CD8-positive, alpha-beta memory T cell (primary cell): ENCODE measurements at regions not wholly inside any gene's neighbourhood (a gene's known extent, or its start where the extent isn't known, plus 50 kb on each side); places are given as distances from the start of the nearest gene placed in this dataset.

Experiments
- CTCF ChIA-PET: fragments of 350-600 bp; sonication (Branson Sonifier 250); formaldehyde crosslinking; loops from one replicate; lab custom pipeline; 2021; ENCODE audit warnings: antibody characterized with exemption; lab: Charles Lee
- POLR2A ChIA-PET: fragments of 350-600 bp; sonication (Branson Sonifier 250); formaldehyde crosslinking; loops from one replicate; lab custom pipeline; 2021; ENCODE audit warnings: antibody characterized with exemption; lab: Charles Lee
- DNase-seq, 5 donors: peaks; one replicate each; pipeline versions ENCODE4 v3.0.0 to v3.0.0-alpha.2; 2020 to 2022; ENCODE audit warnings: mixed read lengths in 1 of 5
- H3K27ac ChIP-seq: one replicate; pipeline ENCODE4 v1.7.0; 2013; ENCODE audit warnings: low read depth, mild to moderate bottlenecking, low read length, moderate library complexity
- H3K27me3 ChIP-seq: 2 replicates; pipeline ENCODE4 v1.7.0; 2013; ENCODE audit warnings: low read length, mild to moderate bottlenecking; ENCODE audit not compliant: insufficient read depth, poor library complexity, severe bottlenecking
- H3K36me3 ChIP-seq: 2 replicates; pipeline ENCODE4 v1.7.0; 2013; ENCODE audit warnings: mild to moderate bottlenecking, low read length, moderate library complexity; ENCODE audit not compliant: insufficient read depth
- H3K4me1 ChIP-seq: 2 replicates; pipeline ENCODE4 v1.7.0; 2013; ENCODE audit warnings: mild to moderate bottlenecking, low read length, moderate library complexity; ENCODE audit not compliant: insufficient read depth
- H3K4me3 ChIP-seq: 2 replicates; pipeline ENCODE4 v1.7.0; 2013; ENCODE audit warnings: mild to moderate bottlenecking, low read length
- H3K9me3 ChIP-seq: 2 replicates; pipeline ENCODE4 v1.7.0; 2013; ENCODE audit warnings: mild to moderate bottlenecking, low read length
- H3K27ac Mint-ChIP-seq, 8 donors: one replicate each; pipeline ENCODE4 v1.8.0; 2020 to 2021; ENCODE audit warnings: mixed read lengths in 8 of 8, mild to moderate bottlenecking in 6 of 8, inconsistent platforms in 3 of 8, moderate library complexity in 3 of 8
- H3K27me3 Mint-ChIP-seq, 2 donors: one replicate each; pipeline ENCODE4 v1.8.0; 2020 to 2021; ENCODE audit warnings: mixed read lengths in 2 of 2, mild to moderate bottlenecking in 1 of 2, moderate library complexity in 1 of 2
- H3K36me3 Mint-ChIP-seq, 3 donors: one replicate each; pipeline ENCODE4 v1.8.0; 2020 to 2021; ENCODE audit warnings: mixed read lengths in 3 of 3, inconsistent platforms in 1 of 3, mild to moderate bottlenecking in 1 of 3
- H3K4me1 Mint-ChIP-seq, 3 donors: one replicate each; pipeline ENCODE4 v1.8.0; 2020 to 2021; ENCODE audit warnings: mixed read lengths in 3 of 3, inconsistent platforms in 1 of 3, mild to moderate bottlenecking in 1 of 3
- H3K4me3 Mint-ChIP-seq, 7 donors: one replicate each; pipeline ENCODE4 v1.8.0; 2020 to 2021; ENCODE audit warnings: mixed read lengths in 7 of 7, mild to moderate bottlenecking in 6 of 7, moderate library complexity in 4 of 7, inconsistent platforms in 2 of 7
- H3K9me3 Mint-ChIP-seq, 5 donors: one replicate each; pipeline ENCODE4 v1.8.0; 2020 to 2022; ENCODE audit warnings: mixed read lengths in 5 of 5, mild to moderate bottlenecking in 3 of 5, moderate library complexity in 2 of 5, inconsistent platforms in 1 of 5

DNA sequence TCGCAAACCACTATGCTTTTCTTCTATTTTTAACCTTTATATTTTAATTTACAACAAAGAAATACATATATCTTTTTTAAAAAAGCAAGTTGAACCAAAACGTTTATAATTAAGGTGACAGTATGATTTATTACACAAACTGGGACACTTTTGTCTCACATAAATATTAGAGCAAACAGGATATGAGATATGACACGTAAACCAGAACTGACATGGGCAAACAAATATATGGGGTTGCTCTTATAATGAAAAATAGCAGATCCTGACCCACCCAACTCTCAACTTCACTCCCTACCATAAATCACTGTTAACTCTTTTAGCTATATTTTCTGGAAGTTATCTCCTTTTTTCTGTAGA lies 177.0 kb upstream of the EDNRA start:
- ChIA-PET POLR2A (no interaction called here), CTCF (no interaction called here)
- H3K9me3 Mint-ChIP-seq: peaks cover 0 to 3% (median 2%) of the 10 kb centered on the region in 5 donors
- H3K9me3 ChIP-seq: no peaks in the 10 kb centered on the region
- no peak overlapping the region for H3K27ac ChIP-seq
- H3K27me3 Mint-ChIP-seq: no peaks in the 10 kb centered on the region
- no peak overlapping the region for H3K4me3 Mint-ChIP-seq
- H3K36me3 Mint-ChIP-seq: no peaks in the 10 kb centered on the region
- H3K4me1 ChIP-seq: no peaks in the 10 kb centered on the region
- H3K36me3 ChIP-seq: no peaks in the 10 kb centered on the region
- DNase-seq: no peak
- no peak overlapping the region for H3K27ac Mint-ChIP-seq
- no peaks in the 10 kb centered on the region for H3K27me3 ChIP-seq
- H3K4me3 ChIP-seq: no peak overlapping the region
- H3K4me1 Mint-ChIP-seq: no peaks in the 10 kb centered on the region

DNA sequence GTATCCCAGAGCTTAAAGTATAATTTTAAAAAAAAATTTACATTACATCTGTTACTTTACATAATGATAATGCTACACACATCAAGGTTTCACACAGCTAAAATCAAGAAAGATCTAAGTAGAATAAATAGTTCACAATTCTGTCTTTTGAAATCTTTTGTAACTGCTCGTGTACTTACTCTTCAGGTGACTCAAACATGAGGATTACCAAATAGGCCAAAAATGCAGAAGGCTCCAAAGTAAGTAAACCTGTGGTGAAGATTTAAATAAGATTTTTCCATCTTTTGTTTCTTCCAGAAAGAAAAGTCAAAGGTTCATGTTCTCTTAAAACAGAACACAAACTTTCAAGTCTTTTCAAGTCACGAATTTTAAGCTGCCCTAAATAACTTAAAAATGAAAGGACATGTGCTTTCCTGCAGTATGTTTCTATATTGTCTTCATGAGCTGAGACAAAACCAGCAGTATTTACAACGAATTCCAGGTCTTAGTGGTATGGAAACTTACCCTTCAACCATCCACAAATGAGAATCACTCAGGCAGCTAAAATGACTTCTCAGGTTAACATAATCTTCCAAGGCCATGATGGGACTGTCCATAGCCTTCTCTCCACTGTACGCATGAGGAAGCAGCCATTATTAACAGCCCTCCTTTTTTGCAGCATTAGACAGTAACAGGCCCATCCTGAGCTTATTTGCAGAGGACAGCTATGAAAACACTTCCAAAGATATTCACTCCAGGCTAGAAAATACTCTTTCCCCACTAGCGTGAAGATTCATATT lies 172.8 kb upstream of the EDNRA start:
- no peaks in the 10 kb centered on the region for H3K9me3 ChIP-seq
- H3K36me3 ChIP-seq: no peaks in the 10 kb centered on the region
- H3K27ac ChIP-seq: no peak overlapping the region
- POLR2A ChIA-PET: no interaction called here
- Mint-ChIP-seq H3K9me3 (peaks cover 0 to 6% (median 3%) of the 10 kb centered on the region in 5 donors), H3K27ac (no peak overlapping the region), H3K4me3 (no peak overlapping the region), H3K4me1 (no peaks in the 10 kb centered on the region), H3K36me3 (no peaks in the 10 kb centered on the region), H3K27me3 (no peaks in the 10 kb centered on the region)
- no peaks in the 10 kb centered on the region for H3K4me1 ChIP-seq
- no peak overlapping the region for H3K4me3 ChIP-seq
- CTCF ChIA-PET: interaction anchor here (1.7 kb wide), 1 partner anchor 10 kb away, joined by 3 read pairs; no protein-coding TSS in a partner anchor
- no peaks in the 10 kb centered on the region for H3K27me3 ChIP-seq
- no peak for DNase-seq

- CTCF ChIA-PET: no interaction called here
- H3K27ac Mint-ChIP-seq: no peak overlapping the region
- Histone ChIP-seq H3K4me1 (no peaks in the 10 kb centered on the region), H3K36me3 (no peaks in the 10 kb centered on the region), H3K27me3 (no peaks in the 10 kb centered on the region), H3K4me3 (no peak overlapping the region), H3K27ac (no peak overlapping the region), H3K9me3 (no peaks in the 10 kb centered on the region)
- H3K4me3 Mint-ChIP-seq: no peak overlapping the region
- POLR2A ChIA-PET: no interaction called here
- H3K9me3 Mint-ChIP-seq: peaks cover 0 to 6% (median 3%) of the 10 kb centered on the region in 5 donors
- DNase-seq: no peak
- H3K36me3 Mint-ChIP-seq: no peaks in the 10 kb centered on the region
- no peaks in the 10 kb centered on the region for H3K27me3 Mint-ChIP-seq
- H3K4me1 Mint-ChIP-seq: no peaks in the 10 kb centered on the region
Observed at GRCh38 chr4:147309434-147309833, 171.5 kb upstream of the EDNRA start.

GRCh38 chr4:147310312-147310711 lies 170.6 kb upstream of the EDNRA start:
- Mint-ChIP-seq H3K4me3 (no peak overlapping the region), H3K27ac (no peak overlapping the region), H3K36me3 (no peaks in the 10 kb centered on the region), H3K9me3 (peaks cover 0 to 6% (median 3%) of the 10 kb centered on the region in 5 donors), H3K4me1 (no peaks in the 10 kb centered on the region), H3K27me3 (no peaks in the 10 kb centered on the region)
- no peak overlapping the region for H3K27ac ChIP-seq
- no peaks in the 10 kb centered on the region for H3K27me3 ChIP-seq
- H3K9me3 ChIP-seq: no peaks in the 10 kb centered on the region
- no peaks in the 10 kb centered on the region for H3K4me1 ChIP-seq
- CTCF ChIA-PET: no interaction called here
- H3K4me3 ChIP-seq: no peak overlapping the region
- no peak for DNase-seq
- H3K36me3 ChIP-seq: no peaks in the 10 kb centered on the region
- POLR2A ChIA-PET: no interaction called here

DNA sequence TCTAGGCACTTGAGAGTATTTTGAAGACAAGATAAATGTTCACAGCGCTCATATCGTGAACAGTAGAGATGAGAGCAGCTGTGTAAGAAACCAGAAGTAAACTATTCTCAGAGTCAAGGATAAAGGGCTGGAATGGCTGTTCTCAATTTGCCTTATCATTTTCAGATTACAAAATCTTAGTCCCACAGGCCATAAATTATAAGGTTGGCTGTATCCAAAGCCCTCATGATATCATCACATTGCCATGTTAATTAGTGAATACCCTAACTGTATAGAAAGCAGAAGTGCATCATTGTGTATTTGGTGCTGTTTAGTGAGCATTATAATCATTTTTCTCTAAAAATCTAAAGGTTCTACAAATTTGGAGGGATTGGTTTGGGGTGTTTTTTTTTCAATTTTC lies 168.9 kb upstream of the EDNRA start:
- H3K27ac ChIP-seq: no peak overlapping the region
- H3K4me1 Mint-ChIP-seq: no peaks in the 10 kb centered on the region
- CTCF ChIA-PET: no interaction called here

GRCh38 chr4:147312376-147313046 lies 168.4 kb upstream of the EDNRA start:
- Mint-ChIP-seq H3K9me3 (peaks cover 0 to 6% (median 2%) of the 10 kb centered on the region in 5 donors), H3K4me3 (no peak overlapping the region)

More for the DNA sequence above, 168.9 kb upstream of the EDNRA start:
- peaks cover 0 to 6% (median 3%) of the 10 kb centered on the region in 5 donors for H3K9me3 Mint-ChIP-seq
- H3K4me3 Mint-ChIP-seq: no peak overlapping the region
- H3K27me3 Mint-ChIP-seq: no peaks in the 10 kb centered on the region
- Histone ChIP-seq H3K4me3 (no peak overlapping the region), H3K9me3 (no peaks in the 10 kb centered on the region), H3K27me3 (no peaks in the 10 kb centered on the region), H3K36me3 (no peaks in the 10 kb centered on the region), H3K4me1 (no peaks in the 10 kb centered on the region)
- no peak for DNase-seq
- no peak overlapping the region for H3K27ac Mint-ChIP-seq
- H3K36me3 Mint-ChIP-seq: no peaks in the 10 kb centered on the region
- POLR2A ChIA-PET: no interaction called here

GRCh38 chr4:147313108-147313507 lies 167.8 kb upstream of the EDNRA start:
- Histone ChIP-seq H3K4me3 (no peak overlapping the region), H3K27me3 (no peaks in the 10 kb centered on the region), H3K9me3 (no peaks in the 10 kb centered on the region), H3K36me3 (no peaks in the 10 kb centered on the region), H3K27ac (no peak overlapping the region), H3K4me1 (no peaks in the 10 kb centered on the region)
- no peak overlapping the region for H3K27ac Mint-ChIP-seq
- DNase-seq: no peak
- peaks cover 0 to 6% (median 2%) of the 10 kb centered on the region in 5 donors for H3K9me3 Mint-ChIP-seq
- H3K4me1 Mint-ChIP-seq: no peaks in the 10 kb centered on the region
- no peaks in the 10 kb centered on the region for H3K27me3 Mint-ChIP-seq
- ChIA-PET POLR2A (no interaction called here), CTCF (no interaction called here)
- H3K4me3 Mint-ChIP-seq: no peak overlapping the region
- no peaks in the 10 kb centered on the region for H3K36me3 Mint-ChIP-seq

More at GRCh38 chr4:147312376-147313046, 168.4 kb upstream of the EDNRA start:
- H3K4me1 ChIP-seq: no peaks in the 10 kb centered on the region
- no peak overlapping the region for H3K4me3 ChIP-seq
- H3K9me3 ChIP-seq: no peaks in the 10 kb centered on the region
- no peaks in the 10 kb centered on the region for H3K27me3 Mint-ChIP-seq
- no peaks in the 10 kb centered on the region for H3K4me1 Mint-ChIP-seq
- H3K27me3 ChIP-seq: no peaks in the 10 kb centered on the region
- no peak overlapping the region for H3K27ac ChIP-seq
- ChIA-PET CTCF (no interaction called here), POLR2A (no interaction called here)
- no peak for DNase-seq
- no peaks in the 10 kb centered on the region for H3K36me3 Mint-ChIP-seq
- H3K36me3 ChIP-seq: no peaks in the 10 kb centered on the region
- H3K27ac Mint-ChIP-seq: no peak overlapping the region

- H3K27ac Mint-ChIP-seq: no peak overlapping the region
- POLR2A ChIA-PET: no interaction called here
- Histone ChIP-seq H3K9me3 (no peaks in the 10 kb centered on the region), H3K4me3 (no peak overlapping the region), H3K27ac (no peak overlapping the region), H3K36me3 (no peaks in the 10 kb centered on the region), H3K4me1 (no peaks in the 10 kb centered on the region), H3K27me3 (no peaks in the 10 kb centered on the region)
- no peaks in the 10 kb centered on the region for H3K36me3 Mint-ChIP-seq
- DNase-seq: no peak
- CTCF ChIA-PET: interaction anchor here (0.7 kb wide), 1 partner anchor 10 kb away, joined by 3 read pairs; no protein-coding TSS in a partner anchor
- H3K4me1 Mint-ChIP-seq: no peaks in the 10 kb centered on the region
- H3K9me3 Mint-ChIP-seq: no peaks in the 10 kb centered on the region
- H3K27me3 Mint-ChIP-seq: peaks cover 0 to 6% of the 10 kb centered on the region in 2 donors
- no peak overlapping the region for H3K4me3 Mint-ChIP-seq
Observed at GRCh38 chr4:147318586-147318985, 162.3 kb upstream of the EDNRA start.
